ENCODE measurements at regions not wholly inside any gene's neighbourhood (a gene's known extent, or its start where the extent isn't known, plus 50 kb on each side); places are given as distances from the start of the nearest gene placed in this dataset.

- TF ChIP-seq SREBF1 (IDR thresholded peaks at IDR 0.05; ENCODE audit: borderline replicate concordance, low read depth, low read length) (no peak), MEF2D (tag; conservative IDR thresholded peaks at IDR 0.05; ENCODE audit: low read depth) (no peak), GTF2F1 (IDR thresholded peaks at IDR 0.05; ENCODE audit: low read depth, low read length) (no peak), NRF1 (conservative IDR thresholded peaks at IDR 0.05 in 1 of 2, IDR thresholded peaks at IDR 0.05 in 1 of 2) (no peak), ZZZ3 (IDR thresholded peaks at IDR 0.05) (no peak), ZNF398 (CRISPR knock-in tag; IDR thresholded peaks at IDR 0.05) (no peak), USF2 (CRISPR knock-in tag; IDR thresholded peaks at IDR 0.05) (no peak), SIX5 (IDR thresholded peaks at IDR 0.05; ENCODE audit: borderline replicate concordance in 1 of 2, insufficient read depth in 1 of 2, low read depth in 1 of 2, low read length in 2 of 2) (no peak), E2F6 (IDR thresholded peaks at IDR 0.05; ENCODE audit: borderline replicate concordance in 1 of 2, extremely low read depth in 1 of 2, insufficient read depth in 1 of 2, insufficient read length in 1 of 2, low read depth in 1 of 2, low read length in 1 of 2, poor library complexity in 1 of 2, severe bottlenecking in 1 of 2) (no peak), CREM (IDR thresholded peaks at IDR 0.05; ENCODE audit: low read depth) (no peak), CREB1 (IDR thresholded peaks at IDR 0.05) (no peak), CREB1 (CRISPR knock-in tag; IDR thresholded peaks at IDR 0.05) (no peak), CTCF (IDR thresholded peaks at IDR 0.05 in 2 of 3, conservative IDR thresholded peaks at IDR 0.05 in 1 of 3; ENCODE audit: insufficient read depth in 2 of 3, low read depth in 1 of 3, low read length in 3 of 3) (no peak), KDM4B (IDR thresholded peaks at IDR 0.05; ENCODE audit: borderline replicate concordance in 2 of 2, low read depth in 1 of 2) (no peak)
Observed at GRCh38 chr13:22298530-22298929, 627.7 kb downstream of the FGF9 start.
